H1 (cell line): ENCODE measurements at regions not wholly inside any gene's neighbourhood (a gene's known extent, or its start where the extent isn't known, plus 50 kb on each side); places are given as distances from the start of the nearest gene placed in this dataset.

Experiments used
- CBX5 ChIP-seq: fragments of 300-800, 300-1000 bp; sonication (generic); IDR thresholded peaks from 2 replicates; pipeline ENCODE4 v1.7.1; 2016; ENCODE audit warnings: antibody characterized with exemption, low read length, low read depth
- EGR1 ChIP-seq: IDR thresholded peaks from 2 replicates; pipeline ENCODE4 v1.6.1; 2011; ENCODE audit warnings: low read depth, low read length, borderline replicate concordance
- EZH2 ChIP-seq: fragments of 200-600 bp; sonication (generic); IDR thresholded peaks from 2 replicates; pipeline ENCODE4 v1.7.1; 2012; ENCODE audit warnings: low read depth, mild to moderate bottlenecking, moderate library complexity, low read length, inconsistent platforms; ENCODE audit not compliant: severe bottlenecking
- JUND ChIP-seq: IDR thresholded peaks from 2 replicates; pipeline ENCODE4 v1.6.1; 2011; ENCODE audit warnings: mild to moderate bottlenecking, improper control_type of control experiment, low read length
- KDM5A ChIP-seq: fragments of 200-600 bp; IDR thresholded peaks from 2 replicates; pipeline ENCODE4 v1.7.1; 2012; ENCODE audit warnings: mild to moderate bottlenecking, low read length, inconsistent platforms, mixed read lengths
- MAX ChIP-seq: IDR thresholded peaks from 2 replicates; pipeline ENCODE4 v1.6.1; 2012; ENCODE audit warnings: inconsistent platforms
- POLR2A ChIP-seq, 2 experiments: IDR thresholded peaks; 1 replicate in 1 of 2; 2 replicates in 1 of 2; pipeline ENCODE4 v1.6.1; 2011; ENCODE audit warnings: low read depth in 2 of 2, low read length in 2 of 2, mild to moderate bottlenecking in 2 of 2; ENCODE audit errors: control extremely low read depth in 1 of 2
- POLR2AphosphoS5 ChIP-seq: IDR thresholded peaks from 2 replicates; pipeline ENCODE4 v1.6.1; 2011; ENCODE audit warnings: low read depth, low read length
- RAD21 ChIP-seq, 2 experiments: IDR thresholded peaks in 1 of 2; conservative IDR thresholded peaks in 1 of 2; 2 replicates each; pipeline ENCODE4 v1.6.1; 2011; ENCODE audit warnings: low read depth in 2 of 2, low read length in 2 of 2, improper control_type of control experiment in 1 of 2, inconsistent platforms in 1 of 2, mild to moderate bottlenecking in 1 of 2, moderate library complexity in 1 of 2
- RBBP5 ChIP-seq: IDR thresholded peaks from 2 replicates; pipeline ENCODE4 v1.7.1; 2012; ENCODE audit warnings: low read depth, mild to moderate bottlenecking, inconsistent platforms, low read length, moderate library complexity, borderline replicate concordance
- SIX5 ChIP-seq: IDR thresholded peaks from 2 replicates; pipeline ENCODE4 v1.6.1; 2011; ENCODE audit warnings: mild to moderate bottlenecking, low read depth, low read length
- SP1 ChIP-seq: IDR thresholded peaks from 2 replicates; pipeline ENCODE4 v1.6.1; 2011; ENCODE audit warnings: low read depth, low read length
- TAF1 ChIP-seq: IDR thresholded peaks from 2 replicates; pipeline ENCODE4 v1.6.1; 2011; ENCODE audit warnings: mild to moderate bottlenecking, low read depth, low read length
- TF ChIP-seq, protein P1 (sequence below), 3 experiments: IDR thresholded peaks; 1 replicate in 2 of 3; 2 replicates in 1 of 3; pipeline versions ENCODE4 v1.5.1 to v1.6.1; 2011; ENCODE audit warnings: low read length in 3 of 3, mild to moderate bottlenecking in 3 of 3, inconsistent platforms in 2 of 3, low read depth in 1 of 3, moderate library complexity in 1 of 3; ENCODE audit not compliant: insufficient read depth in 1 of 3; ENCODE audit errors: control extremely low read depth in 1 of 3

DNA sequence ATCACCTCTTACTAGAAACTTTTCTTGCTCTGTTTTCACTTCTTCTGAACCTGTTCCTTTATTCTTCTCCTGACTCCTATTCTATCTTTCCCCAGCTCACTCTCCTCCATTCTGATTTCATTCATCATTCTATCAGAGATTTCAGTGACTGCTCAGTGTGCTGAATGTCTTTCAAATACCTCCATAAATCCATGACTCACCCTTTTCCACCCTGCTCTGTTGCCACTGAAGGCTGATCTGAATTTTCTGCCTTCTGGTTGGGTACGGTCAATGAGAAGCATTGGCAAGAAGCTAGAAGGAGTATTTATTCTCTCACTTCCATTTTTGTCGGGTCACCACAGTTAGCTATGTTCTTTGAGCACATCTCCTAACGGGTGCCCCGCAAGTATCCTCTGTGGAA lies 265.9 kb downstream of the CBLL2 start:
- TF ChIP-seq POLR2AphosphoS5: no peak
- no peak for TF ChIP-seq RBBP5
- no peak for TF ChIP-seq JUND
- TF ChIP-seq KDM5A: no peak
- no peak for TF ChIP-seq SP1
- no peak for TF ChIP-seq EGR1
- TF ChIP-seq MAX: no peak
- no peak for TF ChIP-seq RAD21 (IDR thresholded peaks at IDR 0.05 in 1 of 2, conservative IDR thresholded peaks at IDR 0.05 in 1 of 2; ENCODE audit: low read depth in 2 of 2, low read length in 2 of 2)
- no peak for TF ChIP-seq EZH2
- TF ChIP-seq, protein P1, sequence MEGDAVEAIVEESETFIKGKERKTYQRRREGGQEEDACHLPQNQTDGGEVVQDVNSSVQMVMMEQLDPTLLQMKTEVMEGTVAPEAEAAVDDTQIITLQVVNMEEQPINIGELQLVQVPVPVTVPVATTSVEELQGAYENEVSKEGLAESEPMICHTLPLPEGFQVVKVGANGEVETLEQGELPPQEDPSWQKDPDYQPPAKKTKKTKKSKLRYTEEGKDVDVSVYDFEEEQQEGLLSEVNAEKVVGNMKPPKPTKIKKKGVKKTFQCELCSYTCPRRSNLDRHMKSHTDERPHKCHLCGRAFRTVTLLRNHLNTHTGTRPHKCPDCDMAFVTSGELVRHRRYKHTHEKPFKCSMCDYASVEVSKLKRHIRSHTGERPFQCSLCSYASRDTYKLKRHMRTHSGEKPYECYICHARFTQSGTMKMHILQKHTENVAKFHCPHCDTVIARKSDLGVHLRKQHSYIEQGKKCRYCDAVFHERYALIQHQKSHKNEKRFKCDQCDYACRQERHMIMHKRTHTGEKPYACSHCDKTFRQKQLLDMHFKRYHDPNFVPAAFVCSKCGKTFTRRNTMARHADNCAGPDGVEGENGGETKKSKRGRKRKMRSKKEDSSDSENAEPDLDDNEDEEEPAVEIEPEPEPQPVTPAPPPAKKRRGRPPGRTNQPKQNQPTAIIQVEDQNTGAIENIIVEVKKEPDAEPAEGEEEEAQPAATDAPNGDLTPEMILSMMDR (IDR thresholded peaks at IDR 0.05; ENCODE audit: control extremely low read depth in 1 of 3, insufficient read depth in 1 of 3, low read depth in 1 of 3, low read length in 3 of 3): no peak
- TF ChIP-seq CBX5: no peak
- no peak for TF ChIP-seq POLR2A (IDR thresholded peaks at IDR 0.05; ENCODE audit: control extremely low read depth in 1 of 2, low read depth in 2 of 2, low read length in 2 of 2)
- no peak for TF ChIP-seq SIX5
- no peak for TF ChIP-seq TAF1
